GM12878 (cell line): ENCODE measurements at regions not wholly inside any gene's neighbourhood (a gene's known extent, or its start where the extent isn't known, plus 50 kb on each side); places are given as distances from the start of the nearest gene placed in this dataset.

Source experiments
- ATAC-seq: fragments of 200-7000 bp; cut with Tn5 transposase; 3 replicates; pipeline ENCODE4 v1.9.1; 2020; ENCODE audit warnings: mild to moderate bottlenecking, moderate library complexity
- BruUV-seq: library from RNA; stranded (reverse); fragments of 400-500 nt; replicated peaks from 2 replicates; lab custom pipeline; 2021; lab: Mats Ljungman, UMichigan
- CTCF ChIA-PET: fragments of 300-600 bp; sonication (Branson Sonifier 250); formaldehyde crosslinking; extraction: SDS; loops from one replicate; lab custom pipeline; 2021; ENCODE audit warnings: inconsistent platforms; lab: Yijun Ruan, JAX
- POLR2A ChIA-PET: fragments of 350-600 bp; formaldehyde crosslinking; extraction: SDS; loops from one replicate; lab custom pipeline; 2021; ENCODE audit warnings: inconsistent platforms; lab: Charles Lee
- RAD21 ChIA-PET: fragments of 300-600 bp; sonication (Branson Sonifier 250); formaldehyde crosslinking; loops from one replicate; lab custom pipeline; 2023; ENCODE audit warnings: antibody characterized with exemption; ENCODE audit not compliant: unreplicated experiment; lab: Charles Lee
- SMC1A ChIA-PET: fragments of 300-600 bp; sonication (Branson Sonifier 250); formaldehyde crosslinking; loops from one replicate; lab custom pipeline; 2023; ENCODE audit not compliant: unreplicated experiment, uncharacterized antibody; lab: Charles Lee
- DNase-seq: peaks from one replicate; pipeline ENCODE4 v3.0.0-alpha.2; 2011; ENCODE audit warnings: low read depth, low spot score
- FAIRE-seq: peaks from 3 replicates; lab custom pipeline; 2011; peaks lifted over from hg19 to GRCh38; lab: Jason Lieb, UNC
- H2AFZ ChIP-seq: 2 replicates; pipeline ENCODE4 v1.6.0; 2011; ENCODE audit warnings: low read depth, low read length, control low read depth; ENCODE audit not compliant: control insufficient read depth
- H3K27ac ChIP-seq: 2 replicates; pipeline ENCODE4 v1.5.1; 2011; ENCODE audit warnings: control low read depth; ENCODE audit not compliant: control insufficient read depth, insufficient read depth
- H3K27me3 ChIP-seq, 2 experiments: replicated peaks in 1 of 2; 2 replicates each; pipeline versions ENCODE4 v1.6.0 to v1.6.1; 2011; ENCODE audit warnings: low read length in 1 of 2; ENCODE audit not compliant: control insufficient read depth in 2 of 2, insufficient read depth in 2 of 2
- H3K36me3 ChIP-seq, 2 experiments: 2 replicates each; pipeline ENCODE4 v1.5.1; 2011; ENCODE audit warnings: low read length in 1 of 2; ENCODE audit not compliant: control insufficient read depth in 2 of 2, insufficient read depth in 2 of 2
- H3K4me1 ChIP-seq: 2 replicates; pipeline ENCODE4 v1.6.1; 2011; ENCODE audit warnings: mild to moderate bottlenecking, low read length, moderate library complexity, mixed read lengths; ENCODE audit not compliant: control insufficient read depth, insufficient read depth
- H3K4me2 ChIP-seq: 2 replicates; pipeline ENCODE4 v1.6.0; 2011; ENCODE audit warnings: control low read depth; ENCODE audit not compliant: control insufficient read depth, insufficient read depth
- H3K4me3 ChIP-seq: fragments of 200-600 bp; sonication (generic); 2 replicates; pipeline ENCODE4 v1.5.1; 2016
- H3K79me2 ChIP-seq: 2 replicates; pipeline ENCODE4 v1.6.0; 2011; ENCODE audit warnings: low read length; ENCODE audit not compliant: control insufficient read depth, insufficient read depth
- H3K9ac ChIP-seq: 2 replicates; pipeline ENCODE4 v1.8.0; 2011; ENCODE audit warnings: low read length, control low read depth, mixed read lengths; ENCODE audit not compliant: control insufficient read depth, insufficient read depth
- H3K9me3 ChIP-seq: replicated peaks from 3 replicates; pipeline ENCODE4 v1.5.1; 2011; ENCODE audit warnings: mild to moderate bottlenecking, low read length; ENCODE audit not compliant: control insufficient read depth, insufficient read depth
- H4K20me1 ChIP-seq: 2 replicates; pipeline ENCODE4 v1.6.0; 2011; ENCODE audit not compliant: control insufficient read depth, insufficient read depth
- CHD2 ChIP-seq: IDR thresholded peaks from 2 replicates; pipeline ENCODE4 v1.6.1; 2011; ENCODE audit warnings: low read depth, low read length, improper control_type of control experiment, borderline replicate concordance
- HCFC1 ChIP-seq: fragments of 150-350 bp; IDR thresholded peaks from 2 replicates; pipeline ENCODE4 v1.6.1; 2014; ENCODE audit warnings: low read length
- HDAC2 ChIP-seq: fragments of 200-600 bp; sonication (generic); IDR thresholded peaks from 2 replicates; pipeline ENCODE4 v1.6.1; 2017
- NFXL1 ChIP-seq: fragments of 450-650 bp; IDR thresholded peaks from 2 replicates; pipeline ENCODE4 v1.6.1; 2017; ENCODE audit warnings: antibody characterized with exemption, mild to moderate bottlenecking, borderline replicate concordance
- PAX5 ChIP-seq: IDR thresholded peaks from 2 replicates; pipeline ENCODE4 v1.6.1; 2011; ENCODE audit warnings: low read depth, low read length, borderline replicate concordance
- WGBS: methylation state at CpG from one replicate; pipeline ENCODE4 v1.1.6; 2016; ENCODE audit warnings: low lambda C conversion rate; ENCODE audit not compliant: insufficient replicate concordance, insufficient coverage; ENCODE audit errors: missing lambda C conversion rate; 5-methylcytosine and 5-hydroxymethylcytosine counted together
- in situ Hi-C: fragments of 300-500 bp; cut with MboI; formaldehyde crosslinking; loops from 9 replicates; pipeline ENCODE4 v1.14.3; 2018; ENCODE audit warnings: mixed read lengths
- intact Hi-C: fragments of 100-400 bp; cut with micrococcal nuclease; formaldehyde crosslinking; loops from one replicate; pipeline ENCODE4 v1.14.2; 2022; ENCODE audit not compliant: unreplicated experiment
- TF ChIP-seq, protein P1 (sequence below): IDR thresholded peaks from 2 replicates; pipeline ENCODE4 v1.6.1; 2012; ENCODE audit warnings: mild to moderate bottlenecking, low read depth, low read length

DNA sequence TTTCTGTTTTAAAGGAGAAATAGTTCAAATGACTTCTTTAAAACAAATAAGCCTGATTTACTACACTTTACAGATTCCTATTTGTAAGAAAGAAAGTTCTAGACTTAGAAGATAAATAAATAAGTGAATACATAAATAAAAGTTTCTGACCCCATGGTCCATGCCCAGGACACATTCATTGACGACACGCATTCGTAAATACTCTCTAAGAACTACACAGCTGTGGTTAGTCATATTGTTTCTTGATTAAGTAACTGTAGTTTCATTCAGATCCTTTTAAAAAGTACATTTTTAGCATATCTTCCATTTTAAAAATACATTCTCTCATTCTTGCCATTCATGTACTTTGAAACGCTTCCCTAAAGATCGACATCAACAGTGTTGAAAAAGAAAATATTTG, 497.4 kb downstream of the SETD4 start:
- Histone ChIP-seq H3K27me3 (peaks cover 2 to 4% of the 10 kb centered on the region in 2 experiments; a peak in 2 of 4 replicates), H3K4me2 (no peak overlapping the region), H3K4me3 (no peak overlapping the region), H3K79me2 (no peaks in the 10 kb centered on the region), H3K9me3 (no peaks in the 10 kb centered on the region), H3K4me1 (no peaks in the 10 kb centered on the region), H4K20me1 (no peaks in the 10 kb centered on the region), H3K9ac (no peak overlapping the region), H3K27ac (no peak overlapping the region), H2AFZ (no peak overlapping the region), H3K36me3 (no peaks in the 10 kb centered on the region)
- in situ Hi-C loops: no loop called here
- RAD21 ChIA-PET: no interaction called here
- WGBS: 81% methylated on average over 5 of the region's 5 CpGs
- intact Hi-C loops: no loop called here
- FAIRE-seq: no peak
- no peak for TF ChIP-seq HDAC2
- TF ChIP-seq HCFC1: no peak
- no peak for TF ChIP-seq NFXL1
- TF ChIP-seq PAX5: no peak
- TF ChIP-seq, protein P1, sequence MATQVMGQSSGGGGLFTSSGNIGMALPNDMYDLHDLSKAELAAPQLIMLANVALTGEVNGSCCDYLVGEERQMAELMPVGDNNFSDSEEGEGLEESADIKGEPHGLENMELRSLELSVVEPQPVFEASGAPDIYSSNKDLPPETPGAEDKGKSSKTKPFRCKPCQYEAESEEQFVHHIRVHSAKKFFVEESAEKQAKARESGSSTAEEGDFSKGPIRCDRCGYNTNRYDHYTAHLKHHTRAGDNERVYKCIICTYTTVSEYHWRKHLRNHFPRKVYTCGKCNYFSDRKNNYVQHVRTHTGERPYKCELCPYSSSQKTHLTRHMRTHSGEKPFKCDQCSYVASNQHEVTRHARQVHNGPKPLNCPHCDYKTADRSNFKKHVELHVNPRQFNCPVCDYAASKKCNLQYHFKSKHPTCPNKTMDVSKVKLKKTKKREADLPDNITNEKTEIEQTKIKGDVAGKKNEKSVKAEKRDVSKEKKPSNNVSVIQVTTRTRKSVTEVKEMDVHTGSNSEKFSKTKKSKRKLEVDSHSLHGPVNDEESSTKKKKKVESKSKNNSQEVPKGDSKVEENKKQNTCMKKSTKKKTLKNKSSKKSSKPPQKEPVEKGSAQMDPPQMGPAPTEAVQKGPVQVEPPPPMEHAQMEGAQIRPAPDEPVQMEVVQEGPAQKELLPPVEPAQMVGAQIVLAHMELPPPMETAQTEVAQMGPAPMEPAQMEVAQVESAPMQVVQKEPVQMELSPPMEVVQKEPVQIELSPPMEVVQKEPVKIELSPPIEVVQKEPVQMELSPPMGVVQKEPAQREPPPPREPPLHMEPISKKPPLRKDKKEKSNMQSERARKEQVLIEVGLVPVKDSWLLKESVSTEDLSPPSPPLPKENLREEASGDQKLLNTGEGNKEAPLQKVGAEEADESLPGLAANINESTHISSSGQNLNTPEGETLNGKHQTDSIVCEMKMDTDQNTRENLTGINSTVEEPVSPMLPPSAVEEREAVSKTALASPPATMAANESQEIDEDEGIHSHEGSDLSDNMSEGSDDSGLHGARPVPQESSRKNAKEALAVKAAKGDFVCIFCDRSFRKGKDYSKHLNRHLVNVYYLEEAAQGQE: no peak
- TF ChIP-seq CHD2: no peak
- SMC1A ChIA-PET: no interaction called here
- no peak for ATAC-seq
- POLR2A ChIA-PET: no interaction called here
- no TSS peak for BruUV-seq
- CTCF ChIA-PET: no interaction called here
- no peak for DNase-seq
